IMR-90 (cell line): ENCODE measurements at regions not wholly inside any gene's neighbourhood (a gene's known extent, or its start where the extent isn't known, plus 50 kb on each side); places are given as distances from the start of the nearest gene placed in this dataset.

Experiments
- ATAC-seq: fragments of 200-7000 bp; cut with Tn5 transposase; 2 replicates; pipeline ENCODE4 v1.9.1; 2020; ENCODE audit warnings: low read depth, mild to moderate bottlenecking, moderate library complexity
- BruUV-seq: library from RNA; stranded (reverse); fragments of 400-500 nt; replicated peaks from 2 replicates; lab custom pipeline; 2021; lab: Mats Ljungman, UMichigan
- CTCF ChIA-PET: fragments of 300-600 bp; formaldehyde crosslinking; extraction: SDS; loops from one replicate; lab custom pipeline; 2021; ENCODE audit warnings: antibody characterized with exemption; lab: Yijun Ruan, JAX
- POLR2A ChIA-PET: fragments of 300-600 bp; sonication (Branson Sonifier 250); formaldehyde crosslinking; loops from one replicate; lab custom pipeline; 2022; ENCODE audit warnings: antibody characterized with exemption; ENCODE audit not compliant: unreplicated experiment; lab: Charles Lee
- DNase-seq: peaks from one replicate; pipeline ENCODE4 v3.0.0; 2013
- H2AFZ ChIP-seq: replicated peaks from 2 replicates; pipeline ENCODE3; 2013; ENCODE audit warnings: low read length, mild to moderate bottlenecking; ENCODE audit not compliant: poor library complexity
- H2AK5ac ChIP-seq: 2 replicates; pipeline ENCODE4 v1.6.1; 2013; ENCODE audit warnings: low read depth, low read length, inconsistent platforms
- H2AK9ac ChIP-seq: replicated peaks from 2 replicates; pipeline ENCODE3; 2013; ENCODE audit warnings: mild to moderate bottlenecking, low read depth, low read length, moderate library complexity; ENCODE audit not compliant: poor library complexity
- H2BK120ac ChIP-seq: 2 replicates; pipeline ENCODE4 v1.6.1; 2013; ENCODE audit warnings: low read depth, low read length, inconsistent platforms
- H2BK15ac ChIP-seq: 3 replicates; pipeline ENCODE4 v1.6.1; 2013; ENCODE audit warnings: low read depth, low read length, inconsistent platforms
- H2BK20ac ChIP-seq: 2 replicates; pipeline ENCODE4 v1.6.1; 2013; ENCODE audit warnings: low read depth, mild to moderate bottlenecking, inconsistent platforms, low read length, moderate library complexity
- H2BK5ac ChIP-seq: 2 replicates; pipeline ENCODE4 v1.6.1; 2013; ENCODE audit warnings: mild to moderate bottlenecking, low read depth, low read length, inconsistent platforms; ENCODE audit not compliant: poor library complexity, severe bottlenecking
- H3K14ac ChIP-seq: replicated peaks from 2 replicates; pipeline ENCODE4 v1.6.1; 2013; ENCODE audit warnings: low read depth, low read length, inconsistent platforms
- H3K18ac ChIP-seq: 2 replicates; pipeline ENCODE4 v1.6.1; 2013; ENCODE audit warnings: low read depth, low read length, control low read depth
- H3K23ac ChIP-seq: 2 replicates; pipeline ENCODE4 v1.6.1; 2013; ENCODE audit warnings: low read depth, low read length, inconsistent platforms
- H3K27ac ChIP-seq: 2 replicates; pipeline ENCODE4 v1.5.1; 2013; ENCODE audit warnings: mild to moderate bottlenecking, control low read depth, low read length; ENCODE audit not compliant: insufficient read depth
- H3K27me3 ChIP-seq: 2 replicates; pipeline ENCODE4 v1.6.1; 2013; ENCODE audit warnings: low read length; ENCODE audit not compliant: control insufficient read depth, insufficient read depth
- H3K36me3 ChIP-seq: 2 replicates; pipeline ENCODE4 v1.6.1; 2013; ENCODE audit warnings: low read length, mixed read lengths; ENCODE audit not compliant: control insufficient read depth, insufficient read depth
- H3K4ac ChIP-seq: 2 replicates; pipeline ENCODE4 v1.6.1; 2013; ENCODE audit warnings: low read depth, low read length, inconsistent platforms
- H3K4me1 ChIP-seq: 2 replicates; pipeline ENCODE4 v1.6.1; 2013; ENCODE audit warnings: low read length, mixed read lengths; ENCODE audit not compliant: control insufficient read depth, insufficient read depth
- H3K4me2 ChIP-seq: 2 replicates; pipeline ENCODE4 v1.6.1; 2013; ENCODE audit warnings: low read depth, mild to moderate bottlenecking, control low read depth, low read length, moderate library complexity
- H3K4me3 ChIP-seq: 2 replicates; pipeline ENCODE4 v1.5.1; 2013; ENCODE audit warnings: low read depth, mild to moderate bottlenecking, control low read depth, low read length, moderate library complexity; ENCODE audit not compliant: insufficient read depth
- H3K56ac ChIP-seq: 2 replicates; pipeline ENCODE4 v1.6.1; 2013; ENCODE audit warnings: low read length, inconsistent platforms; ENCODE audit not compliant: insufficient read depth; ENCODE audit errors: extremely low read depth
- H3K79me1 ChIP-seq, 2 experiments: 2 replicates each; pipeline ENCODE4 v1.6.1; 2013; ENCODE audit warnings: low read length in 2 of 2, inconsistent platforms in 1 of 2, low read depth in 1 of 2
- H3K9ac ChIP-seq: 2 replicates; pipeline ENCODE4 v1.6.1; 2013; ENCODE audit warnings: low read depth, low read length, control low read depth
- H3K9me1 ChIP-seq: 2 replicates; pipeline ENCODE4 v1.6.1; 2013; ENCODE audit warnings: low read length, inconsistent platforms; ENCODE audit not compliant: insufficient read depth
- H3K9me3 ChIP-seq: 2 replicates; pipeline ENCODE4 v1.6.1; 2013; ENCODE audit warnings: low read length; ENCODE audit not compliant: control insufficient read depth, insufficient read depth
- H4K20me1 ChIP-seq: 2 replicates; pipeline ENCODE4 v1.6.1; 2013; ENCODE audit warnings: low read length, inconsistent platforms; ENCODE audit not compliant: insufficient read depth
- H4K5ac ChIP-seq: 2 replicates; pipeline ENCODE4 v1.6.1; 2013; ENCODE audit warnings: mild to moderate bottlenecking, low read depth, low read length, control low read depth
- H4K8ac ChIP-seq, 2 experiments: 2 replicates each; pipeline ENCODE4 v1.6.1; 2013; ENCODE audit warnings: low read depth in 2 of 2, low read length in 2 of 2, control low read depth in 1 of 2, inconsistent platforms in 1 of 2
- H4K91ac ChIP-seq: 2 replicates; pipeline ENCODE4 v1.6.1; 2013; ENCODE audit warnings: low read depth, low read length, inconsistent platforms; ENCODE audit not compliant: insufficient read depth
- BHLHE40 ChIP-seq: fragments of 150-350 bp; IDR thresholded peaks from 2 replicates; pipeline ENCODE4 v1.6.1; 2016; ENCODE audit warnings: mild to moderate bottlenecking, low read depth, low read length
- CEBPB ChIP-seq: IDR thresholded peaks from 2 replicates; pipeline ENCODE4 v1.6.1; 2012; ENCODE audit warnings: low read depth, low read length, improper control_type of control experiment
- CHD1 ChIP-seq: IDR thresholded peaks from 2 replicates; pipeline ENCODE4 v1.6.1; 2012; ENCODE audit warnings: low read depth, low read length, improper control_type of control experiment
- FOS ChIP-seq: fragments of 150-350 bp; IDR thresholded peaks from 2 replicates; pipeline ENCODE4 v1.6.1; 2016; ENCODE audit warnings: low read depth, low read length
- MAZ ChIP-seq: IDR thresholded peaks from 2 replicates; pipeline ENCODE4 v1.6.1; 2012; ENCODE audit warnings: low read depth, mild to moderate bottlenecking, low read length, improper control_type of control experiment, moderate library complexity, borderline replicate concordance
- MXI1 ChIP-seq: IDR thresholded peaks from 2 replicates; pipeline ENCODE4 v1.6.1; 2012; ENCODE audit warnings: low read depth, mild to moderate bottlenecking, low read length, moderate library complexity, borderline replicate concordance
- NFE2L2 ChIP-seq: fragments of 150-350 bp; IDR thresholded peaks from 2 replicates; pipeline ENCODE4 v1.6.1; 2016; ENCODE audit warnings: low read depth, mild to moderate bottlenecking, low read length
- POLR2A ChIP-seq: IDR thresholded peaks from 2 replicates; pipeline ENCODE4 v1.6.1; 2012; ENCODE audit warnings: mild to moderate bottlenecking, low read depth, low read length
- RCOR1 ChIP-seq: IDR thresholded peaks from 2 replicates; pipeline ENCODE4 v1.6.1; 2012; ENCODE audit warnings: mild to moderate bottlenecking, low read length, improper control_type of control experiment; ENCODE audit not compliant: insufficient replicate concordance
- RFX5 ChIP-seq: IDR thresholded peaks from 2 replicates; pipeline ENCODE4 v1.8.0; 2012; ENCODE audit warnings: low read depth, mild to moderate bottlenecking, low read length, moderate library complexity
- WGBS, 2 experiments: methylation state at CpG; one replicate each; pipeline versions ENCODE4 v1.1.5 to v1.1.7; 2013; ENCODE audit warnings: missing lambda C conversion rate in 2 of 2; ENCODE audit not compliant: insufficient read length in 1 of 2; ENCODE audit errors: extremely low coverage in 2 of 2; 5-methylcytosine and 5-hydroxymethylcytosine counted together
- dilution Hi-C: fragments of 300-500 bp; cut with HindIII; formaldehyde crosslinking; loops from one replicate; pipeline ENCODE4 v1.14.3; 2018; ENCODE audit warnings: low sequenced_read_pairs; ENCODE audit not compliant: unreplicated experiment
- in situ Hi-C: fragments of 300-500 bp; cut with MboI; formaldehyde crosslinking; loops from 3 replicates; pipeline ENCODE4 v1.14.3; 2019; ENCODE audit warnings: low sequenced_read_pairs, inconsistent platforms, mixed read lengths
- intact Hi-C: fragments of 100-400 bp; cut with micrococcal nuclease; formaldehyde crosslinking; loops from 2 replicates; pipeline ENCODE4 v1.10.0; 2022
- TF ChIP-seq, protein P1 (sequence below): conservative IDR thresholded peaks from 2 replicates; pipeline ENCODE4 v1.5.1; 2012; ENCODE audit warnings: mild to moderate bottlenecking, low read depth, low read length, improper control_type of control experiment
- TF ChIP-seq, protein P2 (sequence below): fragments of 150-350 bp; IDR thresholded peaks from 2 replicates; pipeline ENCODE4 v1.6.1; 2016; ENCODE audit warnings: low read depth, mild to moderate bottlenecking, low read length, moderate library complexity, borderline replicate concordance

DNA sequence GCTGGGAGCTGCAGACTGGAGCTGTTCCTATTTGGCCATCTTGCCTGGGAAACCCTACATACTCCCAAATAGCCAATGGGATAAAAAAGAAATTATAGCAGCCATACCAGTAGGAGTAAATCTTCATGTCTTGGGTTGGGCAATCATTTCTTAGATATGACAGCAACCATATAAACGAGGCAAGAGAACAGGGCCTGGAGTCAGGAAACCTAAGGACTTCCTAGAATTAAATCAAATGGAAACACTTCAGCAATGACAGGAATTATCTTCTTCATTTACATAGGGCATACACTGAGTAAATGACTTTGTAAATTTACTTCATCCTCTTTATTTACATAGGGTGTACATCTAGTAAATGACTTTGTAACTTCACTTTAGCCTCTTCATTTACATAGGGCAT is 286.6 kb upstream of the POGK start:
- Histone ChIP-seq H3K4ac (no peak overlapping the region), H4K5ac (no peak overlapping the region), H2BK5ac (no peak overlapping the region), H4K20me1 (no peaks in the 10 kb centered on the region), H3K9me3 (peaks cover 11% of the 10 kb centered on the region), H3K4me2 (no peak overlapping the region), H3K56ac (no peak overlapping the region), H3K9ac (no peak overlapping the region), H2BK120ac (no peak overlapping the region), H3K9me1 (no peaks in the 10 kb centered on the region), H2AK5ac (no peak overlapping the region), H3K79me1 (no peaks in the 10 kb centered on the region), H3K23ac (no peak overlapping the region), H3K4me3 (no peak overlapping the region), H3K14ac (no peak overlapping the region), H4K91ac (no peak overlapping the region), H2BK20ac (no peak overlapping the region), H2AFZ (no peak overlapping the region), H3K18ac (no peak overlapping the region), H3K4me1 (no peaks in the 10 kb centered on the region), H2BK15ac (no peak overlapping the region), H3K27me3 (no peaks in the 10 kb centered on the region), H2AK9ac (no peak overlapping the region), H3K27ac (no peak overlapping the region), H4K8ac (no peak overlapping the region), H3K36me3 (no peaks in the 10 kb centered on the region)
- DNase-seq (no peak), ATAC-seq (no peak)
- in situ Hi-C loops (no loop called here), dilution Hi-C loops (no loop called here), intact Hi-C loops (no loop called here)
- no TSS peak for BruUV-seq
- CTCF ChIA-PET: no interaction called here
- POLR2A ChIA-PET: no interaction called here
- TF ChIP-seq RCOR1 (no peak), POLR2A (no peak), NFE2L2 (no peak), CEBPB (no peak), BHLHE40 (no peak), FOS (no peak), CHD1 (no peak), MAZ (no peak), RFX5 (no peak), MXI1 (no peak)
- TF ChIP-seq, protein P1, sequence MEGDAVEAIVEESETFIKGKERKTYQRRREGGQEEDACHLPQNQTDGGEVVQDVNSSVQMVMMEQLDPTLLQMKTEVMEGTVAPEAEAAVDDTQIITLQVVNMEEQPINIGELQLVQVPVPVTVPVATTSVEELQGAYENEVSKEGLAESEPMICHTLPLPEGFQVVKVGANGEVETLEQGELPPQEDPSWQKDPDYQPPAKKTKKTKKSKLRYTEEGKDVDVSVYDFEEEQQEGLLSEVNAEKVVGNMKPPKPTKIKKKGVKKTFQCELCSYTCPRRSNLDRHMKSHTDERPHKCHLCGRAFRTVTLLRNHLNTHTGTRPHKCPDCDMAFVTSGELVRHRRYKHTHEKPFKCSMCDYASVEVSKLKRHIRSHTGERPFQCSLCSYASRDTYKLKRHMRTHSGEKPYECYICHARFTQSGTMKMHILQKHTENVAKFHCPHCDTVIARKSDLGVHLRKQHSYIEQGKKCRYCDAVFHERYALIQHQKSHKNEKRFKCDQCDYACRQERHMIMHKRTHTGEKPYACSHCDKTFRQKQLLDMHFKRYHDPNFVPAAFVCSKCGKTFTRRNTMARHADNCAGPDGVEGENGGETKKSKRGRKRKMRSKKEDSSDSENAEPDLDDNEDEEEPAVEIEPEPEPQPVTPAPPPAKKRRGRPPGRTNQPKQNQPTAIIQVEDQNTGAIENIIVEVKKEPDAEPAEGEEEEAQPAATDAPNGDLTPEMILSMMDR: no peak
- TF ChIP-seq, protein P2, sequence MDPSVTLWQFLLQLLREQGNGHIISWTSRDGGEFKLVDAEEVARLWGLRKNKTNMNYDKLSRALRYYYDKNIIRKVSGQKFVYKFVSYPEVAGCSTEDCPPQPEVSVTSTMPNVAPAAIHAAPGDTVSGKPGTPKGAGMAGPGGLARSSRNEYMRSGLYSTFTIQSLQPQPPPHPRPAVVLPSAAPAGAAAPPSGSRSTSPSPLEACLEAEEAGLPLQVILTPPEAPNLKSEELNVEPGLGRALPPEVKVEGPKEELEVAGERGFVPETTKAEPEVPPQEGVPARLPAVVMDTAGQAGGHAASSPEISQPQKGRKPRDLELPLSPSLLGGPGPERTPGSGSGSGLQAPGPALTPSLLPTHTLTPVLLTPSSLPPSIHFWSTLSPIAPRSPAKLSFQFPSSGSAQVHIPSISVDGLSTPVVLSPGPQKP: no peak
- WGBS, 2 experiments: no CpG with 5 or more reads among the region's 1 CpG
